ENCODE measurements at regions not wholly inside any gene's neighbourhood (a gene's known extent, or its start where the extent isn't known, plus 50 kb on each side); places are given as distances from the start of the nearest gene placed in this dataset.
A peak's percentile ranks its signal among the peaks of the same experiment; 100 is the strongest.

DNA sequence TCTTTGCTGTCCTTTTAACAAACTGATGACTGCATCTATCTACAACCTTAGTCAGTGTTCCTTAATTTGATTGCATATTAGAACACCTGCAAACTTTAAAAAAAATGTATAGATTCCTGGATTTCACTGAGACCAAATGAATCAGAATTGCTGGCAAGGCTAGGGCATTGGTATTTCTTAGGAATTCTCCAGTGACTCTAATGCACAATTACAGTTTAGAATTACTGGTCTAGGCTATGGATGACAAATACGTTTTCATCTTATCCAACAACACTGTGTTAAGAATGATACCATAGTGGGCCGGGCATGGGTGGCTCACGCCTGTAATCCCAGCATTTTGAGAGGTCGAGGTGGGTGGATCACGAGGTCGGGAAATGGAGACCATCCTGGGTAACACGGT, 545.9 kb upstream of the RIOK2 start:
- no peak for DNase-seq (ENCODE audit: extremely low read depth, low read depth)
- TF ChIP-seq, protein P1, sequence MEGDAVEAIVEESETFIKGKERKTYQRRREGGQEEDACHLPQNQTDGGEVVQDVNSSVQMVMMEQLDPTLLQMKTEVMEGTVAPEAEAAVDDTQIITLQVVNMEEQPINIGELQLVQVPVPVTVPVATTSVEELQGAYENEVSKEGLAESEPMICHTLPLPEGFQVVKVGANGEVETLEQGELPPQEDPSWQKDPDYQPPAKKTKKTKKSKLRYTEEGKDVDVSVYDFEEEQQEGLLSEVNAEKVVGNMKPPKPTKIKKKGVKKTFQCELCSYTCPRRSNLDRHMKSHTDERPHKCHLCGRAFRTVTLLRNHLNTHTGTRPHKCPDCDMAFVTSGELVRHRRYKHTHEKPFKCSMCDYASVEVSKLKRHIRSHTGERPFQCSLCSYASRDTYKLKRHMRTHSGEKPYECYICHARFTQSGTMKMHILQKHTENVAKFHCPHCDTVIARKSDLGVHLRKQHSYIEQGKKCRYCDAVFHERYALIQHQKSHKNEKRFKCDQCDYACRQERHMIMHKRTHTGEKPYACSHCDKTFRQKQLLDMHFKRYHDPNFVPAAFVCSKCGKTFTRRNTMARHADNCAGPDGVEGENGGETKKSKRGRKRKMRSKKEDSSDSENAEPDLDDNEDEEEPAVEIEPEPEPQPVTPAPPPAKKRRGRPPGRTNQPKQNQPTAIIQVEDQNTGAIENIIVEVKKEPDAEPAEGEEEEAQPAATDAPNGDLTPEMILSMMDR (IDR thresholded peaks at IDR 0.05; ENCODE audit: low read depth, low read length): no peak

DNA sequence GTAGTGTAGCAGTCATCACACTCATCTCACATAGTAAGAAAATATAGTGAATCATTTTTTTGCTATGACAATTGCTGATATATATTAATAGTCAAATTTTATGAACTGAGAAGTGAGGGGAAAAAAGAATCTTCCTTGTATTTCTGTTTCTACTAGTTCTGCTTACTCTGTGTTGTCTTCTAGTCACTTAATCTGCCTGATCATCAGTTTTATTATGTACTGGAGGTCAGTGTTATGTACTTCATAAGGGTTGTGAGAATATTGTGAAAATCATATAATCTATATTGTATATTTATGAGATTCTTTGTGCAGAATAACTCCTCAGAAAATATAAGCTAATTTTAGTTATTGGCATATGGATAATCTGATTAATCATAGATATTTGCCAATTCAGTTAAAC, 546.9 kb upstream of the RIOK2 start:
- TF ChIP-seq, protein P1 (IDR thresholded peaks at IDR 0.05; ENCODE audit: low read depth, low read length): no peak
- DNase-seq (ENCODE audit: extremely low read depth, low read depth): no peak

DNA sequence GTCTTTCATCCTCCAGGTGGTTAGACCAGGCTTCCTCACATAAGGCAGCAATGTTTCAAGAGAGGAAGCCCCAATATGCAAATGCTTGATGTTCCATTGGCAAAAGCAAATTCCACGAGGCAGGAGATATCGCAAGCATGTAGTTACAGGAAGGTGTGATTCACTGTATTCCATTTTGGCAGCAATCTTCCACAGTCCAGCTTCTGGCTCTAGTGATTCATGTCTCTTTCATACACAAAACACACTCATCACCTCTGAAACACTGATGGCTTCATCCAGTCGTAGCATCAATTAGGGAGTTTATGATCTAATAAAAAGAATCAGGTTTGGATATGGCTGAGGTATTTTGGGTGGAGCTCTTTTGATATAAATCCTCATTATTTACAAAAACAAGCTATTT, 552.2 kb upstream of the RIOK2 start:
- peak; percentile 18 for DNase-seq (ENCODE audit: extremely low read depth, low read depth)
- TF ChIP-seq, protein P1 (IDR thresholded peaks at IDR 0.05; ENCODE audit: low read depth, low read length): no peak

DNA sequence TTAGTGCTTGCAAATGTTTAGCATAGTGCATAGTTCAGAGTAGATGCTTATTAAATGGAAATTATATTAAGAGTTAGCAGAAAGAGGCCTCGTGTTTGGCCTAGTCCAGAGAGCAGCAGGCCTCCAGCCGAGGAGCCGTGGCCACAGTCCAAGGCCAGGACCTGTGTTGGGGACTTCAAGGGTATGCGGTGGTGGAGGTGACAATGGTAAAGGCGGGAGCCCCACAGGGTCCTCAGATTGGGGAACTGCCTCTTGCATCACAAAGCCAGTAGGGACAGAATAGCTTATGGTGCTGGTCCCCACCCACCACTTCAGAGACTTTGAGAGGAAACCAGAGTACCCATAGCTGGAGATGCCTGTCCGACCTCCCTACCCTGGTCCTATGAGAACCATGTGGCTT, 554.6 kb upstream of the RIOK2 start:
- no peak for DNase-seq (ENCODE audit: extremely low read depth, low read depth)
- TF ChIP-seq, protein P1 (IDR thresholded peaks at IDR 0.05; ENCODE audit: low read depth, low read length): no peak

DNA sequence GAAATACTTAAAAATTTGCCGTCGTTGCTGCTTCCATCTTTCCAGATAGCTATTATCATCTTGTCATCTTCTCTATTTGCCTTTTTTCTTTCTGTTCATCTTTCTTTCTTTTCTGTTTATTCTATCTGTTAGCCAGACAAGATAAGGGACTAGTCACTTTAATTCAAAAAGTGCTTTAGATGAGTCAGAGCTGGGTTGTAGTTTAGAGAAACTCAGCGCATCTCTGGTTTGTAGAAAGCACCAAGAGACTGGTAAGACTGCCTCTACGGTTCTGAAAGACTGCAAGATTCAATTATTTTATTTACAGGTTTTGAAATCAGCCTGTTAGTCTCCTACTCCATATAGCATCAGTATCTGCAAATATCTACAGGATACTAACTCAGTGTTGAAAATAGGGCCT, 562.8 kb upstream of the RIOK2 start:
- DNase-seq (ENCODE audit: extremely low read depth, low read depth): no peak
- TF ChIP-seq, protein P1 (IDR thresholded peaks at IDR 0.05; ENCODE audit: low read depth, low read length): no peak

DNA sequence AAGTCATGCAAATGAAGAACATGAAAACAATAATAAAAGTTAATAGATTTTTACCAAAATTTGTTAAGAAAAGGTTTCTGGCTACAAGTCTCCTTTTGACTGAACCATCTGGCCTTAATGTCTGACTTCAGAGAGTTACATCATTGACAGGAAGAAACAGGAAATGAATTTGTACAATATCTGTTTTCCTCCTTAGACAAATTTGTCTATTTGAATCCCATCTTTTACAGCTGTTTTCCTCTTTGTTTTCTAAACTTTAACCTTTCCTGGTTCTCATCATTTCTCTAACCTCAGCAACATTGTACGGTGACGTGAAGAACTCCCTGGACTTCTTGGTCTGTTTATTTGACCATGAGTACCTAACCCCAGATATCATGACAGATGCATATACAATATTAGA, 567.5 kb upstream of the RIOK2 start:
- TF ChIP-seq, protein P1 (IDR thresholded peaks at IDR 0.05; ENCODE audit: low read depth, low read length): no peak
- no peak for DNase-seq (ENCODE audit: extremely low read depth, low read depth)

DNA sequence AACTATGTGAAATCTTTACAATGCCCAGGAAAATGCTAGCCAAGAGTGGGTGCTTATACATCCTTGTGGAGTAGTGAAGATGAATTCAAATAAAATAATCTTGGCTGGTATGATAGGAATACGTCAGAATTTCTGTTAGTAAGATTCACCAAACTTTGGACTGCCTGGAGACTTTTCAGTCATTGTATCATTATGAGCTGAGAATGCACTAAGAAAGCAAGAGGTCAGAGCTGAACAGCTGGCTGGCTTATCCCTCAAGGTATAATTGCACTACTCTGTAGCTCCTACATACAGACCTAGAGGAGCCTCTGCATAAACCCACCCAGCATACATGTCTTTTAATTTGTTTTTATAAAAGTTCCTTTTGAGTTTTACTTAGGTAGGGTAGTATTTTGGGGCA, 568.5 kb upstream of the RIOK2 start:
- no peak for DNase-seq (ENCODE audit: extremely low read depth, low read depth)
- TF ChIP-seq, protein P1 (IDR thresholded peaks at IDR 0.05; ENCODE audit: low read depth, low read length): no peak

All from AG09319 (cell line).